ENCODE measurements at regions not wholly inside any gene's neighbourhood (a gene's known extent, or its start where the extent isn't known, plus 50 kb on each side); places are given as distances from the start of the nearest gene placed in this dataset.

DNA sequence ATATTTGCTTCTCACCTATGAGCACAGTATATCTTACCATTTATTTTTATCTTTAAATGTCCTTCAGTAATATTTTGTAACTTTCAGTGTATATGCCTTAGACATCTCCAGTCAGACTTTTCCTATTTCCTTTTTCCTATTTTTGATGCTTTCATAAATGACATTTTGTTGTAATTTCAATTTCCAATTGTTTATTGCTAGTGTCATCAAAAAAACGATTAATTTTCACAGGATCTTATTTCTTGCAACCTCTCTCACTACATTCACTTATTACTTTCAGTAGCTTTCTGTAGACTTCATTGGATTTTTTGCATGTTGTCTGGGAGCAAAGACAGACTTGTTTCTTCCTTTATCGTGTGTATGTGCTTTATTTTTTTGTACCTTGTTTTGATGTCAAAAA is 602.4 kb downstream of the AJAP1 start:
- H3K27me3 ChIP-seq (ENCODE audit: insufficient read depth, low read length, poor library complexity) = no peaks in the 10 kb centered on the region

DNA sequence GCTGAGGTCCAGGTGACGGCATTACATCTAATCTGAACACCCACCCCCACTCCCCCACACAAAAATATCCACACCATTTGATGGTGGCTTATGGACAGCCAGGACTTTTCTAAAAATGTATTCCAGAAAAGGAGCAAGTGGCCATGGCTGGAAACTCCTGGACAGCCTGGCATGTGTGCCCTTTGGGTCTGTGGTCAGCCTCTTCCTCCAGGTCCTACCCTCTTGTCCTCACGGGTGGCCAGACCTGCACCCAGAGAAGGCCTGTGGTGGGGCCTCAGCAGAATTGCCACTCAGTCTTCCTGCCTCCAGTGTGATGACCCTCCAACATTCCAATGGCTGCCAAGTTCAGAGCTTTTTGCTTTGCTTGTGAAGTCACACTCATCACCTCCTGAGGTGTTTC is 600.6 kb downstream of the AJAP1 start:
- H3K9ac ChIP-seq (ENCODE audit: low read depth, low read length) = no peak overlapping the region
- H4K20me1 ChIP-seq (ENCODE audit: insufficient read depth, low read length) = no peaks in the 10 kb centered on the region
- no peaks in the 10 kb centered on the region for H3K36me3 ChIP-seq (ENCODE audit: insufficient read depth, low read length)
- no peak for TF ChIP-seq EZH2 (IDR thresholded peaks at IDR 0.05; ENCODE audit: borderline replicate concordance, low read depth, low read length, severe bottlenecking)
- TF ChIP-seq, protein P1, sequence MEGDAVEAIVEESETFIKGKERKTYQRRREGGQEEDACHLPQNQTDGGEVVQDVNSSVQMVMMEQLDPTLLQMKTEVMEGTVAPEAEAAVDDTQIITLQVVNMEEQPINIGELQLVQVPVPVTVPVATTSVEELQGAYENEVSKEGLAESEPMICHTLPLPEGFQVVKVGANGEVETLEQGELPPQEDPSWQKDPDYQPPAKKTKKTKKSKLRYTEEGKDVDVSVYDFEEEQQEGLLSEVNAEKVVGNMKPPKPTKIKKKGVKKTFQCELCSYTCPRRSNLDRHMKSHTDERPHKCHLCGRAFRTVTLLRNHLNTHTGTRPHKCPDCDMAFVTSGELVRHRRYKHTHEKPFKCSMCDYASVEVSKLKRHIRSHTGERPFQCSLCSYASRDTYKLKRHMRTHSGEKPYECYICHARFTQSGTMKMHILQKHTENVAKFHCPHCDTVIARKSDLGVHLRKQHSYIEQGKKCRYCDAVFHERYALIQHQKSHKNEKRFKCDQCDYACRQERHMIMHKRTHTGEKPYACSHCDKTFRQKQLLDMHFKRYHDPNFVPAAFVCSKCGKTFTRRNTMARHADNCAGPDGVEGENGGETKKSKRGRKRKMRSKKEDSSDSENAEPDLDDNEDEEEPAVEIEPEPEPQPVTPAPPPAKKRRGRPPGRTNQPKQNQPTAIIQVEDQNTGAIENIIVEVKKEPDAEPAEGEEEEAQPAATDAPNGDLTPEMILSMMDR (IDR thresholded peaks at IDR 0.05; ENCODE audit: borderline replicate concordance, extremely low read depth, low read length, poor library complexity, severe bottlenecking) = no peak
- no peak overlapping the region for H3K27ac ChIP-seq (ENCODE audit: low read length)
- H3K4me2 ChIP-seq (ENCODE audit: insufficient read depth, low read length) = no peak overlapping the region
- peaks cover 6% of the 10 kb centered on the region for H3K9me3 ChIP-seq (ENCODE audit: insufficient read depth, low read length, severe bottlenecking)
- H3K27me3 ChIP-seq (ENCODE audit: insufficient read depth, low read length, poor library complexity) = no peaks in the 10 kb centered on the region
- DNase-seq (no peak), ATAC-seq (ENCODE audit: insufficient read depth, low read depth) (no peak)
- H3K4me3 ChIP-seq (ENCODE audit: low read depth in 1 of 2, low read length in 2 of 2) = no peak overlapping the region
- H3K4me1 ChIP-seq (ENCODE audit: insufficient read depth, low read length) = no peaks in the 10 kb centered on the region
- H3K79me2 ChIP-seq (ENCODE audit: insufficient read depth, low read length) = no peaks in the 10 kb centered on the region
- no peak overlapping the region for H2AFZ ChIP-seq (ENCODE audit: low read depth, low read length)

More for the DNA sequence above, 602.4 kb downstream of the AJAP1 start:
- no peak overlapping the region for H3K9ac ChIP-seq (ENCODE audit: low read depth, low read length)
- H3K4me3 ChIP-seq (ENCODE audit: low read depth in 1 of 2, low read length in 2 of 2) = no peak overlapping the region
- no peak for ATAC-seq (ENCODE audit: insufficient read depth, low read depth)
- H3K79me2 ChIP-seq (ENCODE audit: insufficient read depth, low read length) = no peaks in the 10 kb centered on the region
- H3K27ac ChIP-seq (ENCODE audit: low read length) = no peak overlapping the region
- no peak for DNase-seq
- H3K4me1 ChIP-seq (ENCODE audit: insufficient read depth, low read length) = no peaks in the 10 kb centered on the region
- no peaks in the 10 kb centered on the region for H4K20me1 ChIP-seq (ENCODE audit: insufficient read depth, low read length)
- peaks cover 6% of the 10 kb centered on the region for H3K9me3 ChIP-seq (ENCODE audit: insufficient read depth, low read length, severe bottlenecking)
- no peaks in the 10 kb centered on the region for H3K36me3 ChIP-seq (ENCODE audit: insufficient read depth, low read length)
- no peak for TF ChIP-seq EZH2 (IDR thresholded peaks at IDR 0.05; ENCODE audit: borderline replicate concordance, low read depth, low read length, severe bottlenecking)
- TF ChIP-seq, protein P1 (IDR thresholded peaks at IDR 0.05; ENCODE audit: borderline replicate concordance, extremely low read depth, low read length, poor library complexity, severe bottlenecking) = no peak
- no peak overlapping the region for H3K4me2 ChIP-seq (ENCODE audit: insufficient read depth, low read length)
- no peak overlapping the region for H2AFZ ChIP-seq (ENCODE audit: low read depth, low read length)

DNA sequence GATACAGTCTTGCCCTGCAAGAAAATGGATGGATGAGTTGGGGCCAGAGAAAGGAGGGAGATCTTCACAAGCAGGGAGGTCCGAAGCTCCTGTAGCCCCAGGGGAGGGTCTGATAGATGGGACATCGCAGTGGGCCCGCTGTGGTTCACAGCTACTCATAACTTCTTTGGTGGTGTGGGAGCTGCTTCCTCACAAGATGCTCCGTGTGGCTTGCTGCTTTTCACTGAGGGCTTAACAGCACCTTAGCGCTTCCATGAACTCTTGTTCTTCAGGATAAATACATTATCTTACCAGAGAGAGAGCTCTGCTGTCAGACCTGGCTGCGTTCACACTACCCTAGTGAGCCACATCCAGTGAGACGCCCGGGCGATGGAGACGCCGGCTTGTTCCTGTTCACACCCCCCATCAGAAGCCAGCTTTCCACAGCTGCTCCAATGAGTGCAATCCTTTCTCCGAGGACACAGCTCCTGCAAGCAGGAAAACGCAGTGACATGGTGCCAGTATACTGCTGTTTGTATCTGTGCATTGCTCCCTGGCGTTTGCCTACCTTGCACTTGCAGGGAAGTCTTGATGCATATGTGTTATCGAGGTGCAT is 599.8 kb downstream of the AJAP1 start:
- peaks cover 4% of the 10 kb centered on the region for H3K9me3 ChIP-seq (ENCODE audit: insufficient read depth, low read length, severe bottlenecking)
- H3K9ac ChIP-seq (ENCODE audit: low read depth, low read length) = no peak overlapping the region
- no peaks in the 10 kb centered on the region for H3K79me2 ChIP-seq (ENCODE audit: insufficient read depth, low read length)
- ATAC-seq (ENCODE audit: insufficient read depth, low read depth) (no peak), DNase-seq (no peak)
- H3K27me3 ChIP-seq (ENCODE audit: insufficient read depth, low read length, poor library complexity) = no peaks in the 10 kb centered on the region
- H3K4me3 ChIP-seq (ENCODE audit: low read depth in 1 of 2, low read length in 2 of 2) = no peak overlapping the region
- no peaks in the 10 kb centered on the region for H3K4me1 ChIP-seq (ENCODE audit: insufficient read depth, low read length)
- H3K36me3 ChIP-seq (ENCODE audit: insufficient read depth, low read length) = no peaks in the 10 kb centered on the region
- no peak overlapping the region for H2AFZ ChIP-seq (ENCODE audit: low read depth, low read length)
- H3K4me2 ChIP-seq (ENCODE audit: insufficient read depth, low read length) = no peak overlapping the region
- H3K27ac ChIP-seq (ENCODE audit: low read length) = no peak overlapping the region
- H4K20me1 ChIP-seq (ENCODE audit: insufficient read depth, low read length) = no peaks in the 10 kb centered on the region
- TF ChIP-seq, protein P1 (IDR thresholded peaks at IDR 0.05; ENCODE audit: borderline replicate concordance, extremely low read depth, low read length, poor library complexity, severe bottlenecking) = no peak
- no peak for TF ChIP-seq EZH2 (IDR thresholded peaks at IDR 0.05; ENCODE audit: borderline replicate concordance, low read depth, low read length, severe bottlenecking)
